Heart left ventricle (tissue), 13 donors: ENCODE measurements at regions not wholly inside any gene's neighbourhood (a gene's known extent, or its start where the extent isn't known, plus 50 kb on each side); places are given as distances from the start of the nearest gene placed in this dataset.

Experiments used
- POLR2A ChIP-seq, 2 donors: fragments of 450-650 bp; IDR thresholded peaks; one replicate each; pipeline ENCODE4 v1.6.1; 2017; ENCODE audit warnings: antibody characterized with exemption in 2 of 2, mild to moderate bottlenecking in 2 of 2, moderate library complexity in 2 of 2
- TF ChIP-seq, protein P1 (sequence below), 12 donors: fragments of 200-600 bp; sonication (generic) in 4 of 12; IDR thresholded peaks; one replicate each; pipeline versions ENCODE4 v1.5.0 to v1.8.0; 2018 to 2022; ENCODE audit warnings: antibody characterized with exemption in 12 of 12, mild to moderate bottlenecking in 5 of 12
- donor health status: ischemic (EF 13 %, LVEDD 7.1; RV severe dilation, severe dysfunction).
- donor health status: DM: no; HTN: yes; CAD: no.
- donor health status: DM: no; HTN: no; CAD: no.
- donor health status: ischemic (EF 25% LVEDD 6.9; RV normal size, moderate dysfunction).
- donor health status: ischemic (EF 25% LVEDD 5.7; RV mildly dilated, moderate dysfunction).
- donor health status: ischemic (EF 35%, LVEDD 5.7; RV mildly dilated, moderate dysfunction).
- donor health status: nonischemic (EF 11% LVEDD 7.7; RV severe dilation, severe dysfunction).
- donor health status: DM: yes; HTN: yes; CAD: no.
- donor health status: PGD.
- donor health status: ischemic (EF 29% LVEDD 5.4; RV normal size, mild dysfunction).
- donor health status: nonischemic (EF 23%, LVEDD 6.1; RV moderate dilation, normal function).

DNA sequence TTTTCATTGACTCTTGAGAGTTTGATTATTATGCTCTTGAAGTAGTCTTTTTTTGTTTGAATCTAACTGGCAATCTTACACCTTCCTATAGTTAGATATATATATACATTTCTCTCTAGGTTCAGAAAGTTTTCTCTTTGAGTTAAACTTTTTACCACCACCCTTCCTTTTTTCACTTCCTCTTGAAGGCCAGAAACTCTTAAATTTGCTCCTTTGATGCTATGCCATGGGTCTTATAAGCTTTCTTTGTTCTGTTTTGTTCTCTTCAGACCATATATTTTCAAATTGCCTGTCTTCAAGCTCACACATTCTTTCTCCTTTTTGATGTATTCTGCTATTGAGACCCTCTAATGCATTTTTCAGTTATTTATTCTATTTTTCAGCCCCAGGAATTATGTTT lies 513.5 kb upstream of the CNTN5 start:
- TF ChIP-seq, protein P1, sequence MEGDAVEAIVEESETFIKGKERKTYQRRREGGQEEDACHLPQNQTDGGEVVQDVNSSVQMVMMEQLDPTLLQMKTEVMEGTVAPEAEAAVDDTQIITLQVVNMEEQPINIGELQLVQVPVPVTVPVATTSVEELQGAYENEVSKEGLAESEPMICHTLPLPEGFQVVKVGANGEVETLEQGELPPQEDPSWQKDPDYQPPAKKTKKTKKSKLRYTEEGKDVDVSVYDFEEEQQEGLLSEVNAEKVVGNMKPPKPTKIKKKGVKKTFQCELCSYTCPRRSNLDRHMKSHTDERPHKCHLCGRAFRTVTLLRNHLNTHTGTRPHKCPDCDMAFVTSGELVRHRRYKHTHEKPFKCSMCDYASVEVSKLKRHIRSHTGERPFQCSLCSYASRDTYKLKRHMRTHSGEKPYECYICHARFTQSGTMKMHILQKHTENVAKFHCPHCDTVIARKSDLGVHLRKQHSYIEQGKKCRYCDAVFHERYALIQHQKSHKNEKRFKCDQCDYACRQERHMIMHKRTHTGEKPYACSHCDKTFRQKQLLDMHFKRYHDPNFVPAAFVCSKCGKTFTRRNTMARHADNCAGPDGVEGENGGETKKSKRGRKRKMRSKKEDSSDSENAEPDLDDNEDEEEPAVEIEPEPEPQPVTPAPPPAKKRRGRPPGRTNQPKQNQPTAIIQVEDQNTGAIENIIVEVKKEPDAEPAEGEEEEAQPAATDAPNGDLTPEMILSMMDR (IDR thresholded peaks at IDR 0.05) = no peak
- TF ChIP-seq POLR2A (IDR thresholded peaks at IDR 0.05) = no peak
